SK-N-SH (cell line): ENCODE measurements at regions not wholly inside any gene's neighbourhood (a gene's known extent, or its start where the extent isn't known, plus 50 kb on each side); places are given as distances from the start of the nearest gene placed in this dataset.

Source experiments
- CTCF ChIA-PET: fragments of 300-600, 350-600 bp; formaldehyde crosslinking; extraction: SDS; loops from one replicate; lab custom pipeline; 2021; lab: Yijun Ruan, JAX
- POLR2A ChIA-PET: fragments of 350-600 bp; sonication (Branson Sonifier 250); formaldehyde crosslinking; extraction: SDS; loops from one replicate; lab custom pipeline; 2020; ENCODE audit warnings: antibody characterized with exemption, inconsistent platforms; lab: Yijun Ruan, JAX
- DNase-seq: peaks from one replicate; pipeline ENCODE4 v3.0.0; 2012
- H2AFZ ChIP-seq: fragments of 200-600 bp; sonication (generic); 2 replicates; pipeline ENCODE4 v1.8.1; 2016; ENCODE audit warnings: antibody characterized with exemption, mild to moderate bottlenecking, low read depth
- H3F3A ChIP-seq: fragments of 200-600 bp; sonication (generic); replicated peaks from 2 replicates; pipeline ENCODE3; 2016; ENCODE audit warnings: antibody characterized with exemption, mild to moderate bottlenecking; ENCODE audit not compliant: insufficient read depth
- H3K27ac ChIP-seq, 2 experiments: fragments of 200-500 bp in 1 of 2; fragments of 200-600 bp in 1 of 2; sonication (Bioruptor generic) in 1 of 2; sonication (generic), shearing (Covaris generic) in 1 of 2; 2 replicates each; pipeline versions ENCODE4 v1.5.1 to v1.6.1; 2014 to 2016; ENCODE audit warnings: low read depth in 2 of 2, inconsistent platforms in 1 of 2, low read length in 1 of 2, mild to moderate bottlenecking in 1 of 2, mixed read lengths in 1 of 2
- H3K27me3 ChIP-seq: fragments of 200-600 bp; sonication (generic), shearing (Covaris generic); 2 replicates; pipeline ENCODE4 v1.6.1; 2016; ENCODE audit warnings: mixed run types; ENCODE audit not compliant: insufficient read depth
- H3K36me3 ChIP-seq, 2 experiments: fragments of 200-500 bp in 1 of 2; fragments of 200-600 bp in 1 of 2; sonication (Bioruptor generic) in 1 of 2; sonication (generic) in 1 of 2; replicated peaks in 1 of 2; 2 replicates each; pipeline versions ENCODE3 to v1.5.1; 2014 to 2016; ENCODE audit warnings: low read length in 1 of 2, mild to moderate bottlenecking in 1 of 2; ENCODE audit not compliant: insufficient read depth in 2 of 2, control insufficient read depth in 1 of 2
- H3K4me1 ChIP-seq, 2 experiments: fragments of 200-500 bp in 1 of 2; fragments of 200-600 bp in 1 of 2; sonication (Bioruptor generic) in 1 of 2; sonication (generic), shearing (Covaris generic) in 1 of 2; 2 replicates each; pipeline versions ENCODE4 v1.5.1 to v1.6.1; 2014 to 2016; ENCODE audit warnings: low read depth in 1 of 2, low read length in 1 of 2, mixed run types in 1 of 2; ENCODE audit not compliant: insufficient read depth in 2 of 2, control insufficient read depth in 1 of 2
- H3K4me2 ChIP-seq: fragments of 200-600 bp; sonication (generic), shearing (Covaris generic); 2 replicates; pipeline ENCODE4 v1.6.1; 2017; ENCODE audit warnings: mixed run types
- H3K4me3 ChIP-seq, 2 experiments: fragments of 200-500 bp in 1 of 2; fragments of 200-600 bp in 1 of 2; sonication (Bioruptor generic) in 1 of 2; sonication (generic), shearing (Covaris generic) in 1 of 2; 2 replicates each; pipeline versions ENCODE4 v1.5.1 to v1.8.1; 2014 to 2016; ENCODE audit warnings: low read depth in 2 of 2, inconsistent platforms in 1 of 2, low read length in 1 of 2, mild to moderate bottlenecking in 1 of 2, mixed read lengths in 1 of 2, moderate library complexity in 1 of 2
- H3K79me2 ChIP-seq: fragments of 200-600 bp; sonication (generic); 2 replicates; pipeline ENCODE4 v1.8.1; 2017; ENCODE audit warnings: mild to moderate bottlenecking; ENCODE audit not compliant: insufficient read depth
- H3K9ac ChIP-seq: fragments of 200-600 bp; sonication (generic); 2 replicates; pipeline ENCODE4 v1.6.1; 2017; ENCODE audit warnings: mixed run types
- H3K9me2 ChIP-seq: fragments of 200-600 bp; sonication (generic); 2 replicates; pipeline ENCODE4 v1.6.1; 2017; ENCODE audit warnings: mixed run types
- H3K9me3 ChIP-seq: fragments of 200-600 bp; sonication (generic); 2 replicates; pipeline ENCODE4 v1.6.1; 2017; ENCODE audit warnings: mixed run types, mild to moderate bottlenecking, moderate library complexity
- H4K20me1 ChIP-seq: fragments of 200-600 bp; sonication (generic); 2 replicates; pipeline ENCODE4 v1.6.1; 2017; ENCODE audit warnings: mild to moderate bottlenecking, mixed run types; ENCODE audit not compliant: insufficient read depth
- ELF1 ChIP-seq: IDR thresholded peaks from 2 replicates; pipeline ENCODE4 v1.4.0; 2012
- FOXM1 ChIP-seq: IDR thresholded peaks from 2 replicates; pipeline ENCODE4 v1.4.0; 2012; ENCODE audit warnings: low read depth, mild to moderate bottlenecking
- IRF3 ChIP-seq: fragments of 150-350 bp; IDR thresholded peaks from 2 replicates; pipeline ENCODE4 v1.6.1; 2016; ENCODE audit warnings: mild to moderate bottlenecking, low read depth, low read length
- MEF2A ChIP-seq: IDR thresholded peaks from 2 replicates; pipeline ENCODE4 v1.4.0; 2012; ENCODE audit warnings: low read depth, borderline replicate concordance
- MXI1 ChIP-seq: IDR thresholded peaks from 2 replicates; pipeline ENCODE4 v1.6.1; 2012; ENCODE audit warnings: mild to moderate bottlenecking, low read depth, low read length, improper control_type of control experiment
- NFIC ChIP-seq: IDR thresholded peaks from 2 replicates; pipeline ENCODE4 v1.4.0; 2012; ENCODE audit warnings: borderline replicate concordance
- PBX3 ChIP-seq: IDR thresholded peaks from 2 replicates; pipeline ENCODE4; 2012
- RCOR1 ChIP-seq: fragments of 150-350 bp; IDR thresholded peaks from 2 replicates; pipeline ENCODE4 v1.6.1; 2017; ENCODE audit warnings: antibody characterized with exemption, low read length
- REST ChIP-seq: IDR thresholded peaks from 2 replicates; pipeline ENCODE4 v1.6.1; 2012; ENCODE audit warnings: mild to moderate bottlenecking, low read depth, low read length, moderate library complexity
- TEAD4 ChIP-seq: IDR thresholded peaks from 2 replicates; pipeline ENCODE4 v1.4.0; 2012; ENCODE audit warnings: mild to moderate bottlenecking, borderline replicate concordance; ENCODE audit not compliant: insufficient read depth
- WGBS: methylation state at CpG from one replicate; pipeline ENCODE4 v1.1.6; 2017; ENCODE audit warnings: low lambda C conversion rate; 5-methylcytosine and 5-hydroxymethylcytosine counted together

- Histone ChIP-seq H3K4me2 (no peak overlapping the region), H3K27ac (no peak overlapping the region), H3K9me3 (no peaks in the 10 kb centered on the region), H3K9me2 (no peaks in the 10 kb centered on the region), H3F3A (no peaks in the 10 kb centered on the region), H4K20me1 (no peaks in the 10 kb centered on the region), H3K4me1 (no peaks in the 10 kb centered on the region; a peak in 1 of 4 replicates), H3K27me3 (no peaks in the 10 kb centered on the region), H3K79me2 (no peaks in the 10 kb centered on the region), H3K9ac (no peak overlapping the region), H3K36me3 (no peaks in the 10 kb centered on the region), H2AFZ (no peak overlapping the region), H3K4me3 (no peak overlapping the region)
- ChIA-PET CTCF (no interaction called here), POLR2A (no interaction called here)
- WGBS, result 20% methylated on average over 5 of the region's 6 CpGs
- no peak for TF ChIP-seq PBX3
- TF ChIP-seq TEAD4, result no peak
- TF ChIP-seq MEF2A, result no peak
- no peak for TF ChIP-seq REST
- no peak for TF ChIP-seq RCOR1
- no peak for TF ChIP-seq MXI1
- no peak for TF ChIP-seq FOXM1
- TF ChIP-seq ELF1, result no peak
- no peak for TF ChIP-seq NFIC
- no peak for TF ChIP-seq IRF3
- no peak for DNase-seq
These were observed 243.7 kb upstream of the CHD6 start for GRCh38 chr20:41861772-41862422.

- POLR2A ChIA-PET, result no interaction called here
- Histone ChIP-seq H3F3A (no peaks in the 10 kb centered on the region), H4K20me1 (no peaks in the 10 kb centered on the region), H3K27me3 (no peaks in the 10 kb centered on the region), H3K4me1 (no peaks in the 10 kb centered on the region), H3K9ac (no peak overlapping the region), H3K9me2 (no peaks in the 10 kb centered on the region), H3K79me2 (no peaks in the 10 kb centered on the region), H3K27ac (no peak overlapping the region), H3K36me3 (no peaks in the 10 kb centered on the region), H3K4me3 (no peak overlapping the region), H3K4me2 (no peak overlapping the region), H2AFZ (no peak overlapping the region)
- WGBS, result 13% methylated on average over 3 of the region's 3 CpGs
- DNase-seq, result no peak
- no peak for TF ChIP-seq MXI1
- TF ChIP-seq, all 33 proteins: peak for 0
- CTCF ChIA-PET, result interaction anchor here (0.7 to 1.6 kb wide), 3 partner anchors 14 to 102 kb away, joined by 3 to 4 read pairs (median 3); no protein-coding TSS in a partner anchor
- no peaks in the 10 kb centered on the region for H3K9me3 ChIP-seq
These were observed 236.6 kb upstream of the CHD6 start for GRCh38 chr20:41854765-41855164.
